Mucosa of descending colon (tissue), 3 donors: ENCODE measurements at regions not wholly inside any gene's neighbourhood (a gene's known extent, or its start where the extent isn't known, plus 50 kb on each side); places are given as distances from the start of the nearest gene placed in this dataset.

ENCODE experiments used
- ATAC-seq: fragments of 200-7000 bp; cut with Tn5 transposase; one replicate; pipeline ENCODE4 v1.9.1; 2020; ENCODE audit warnings: mild to moderate bottlenecking, moderate library complexity
- DNase-seq, 3 donors: peaks; one replicate each; pipeline ENCODE4 v3.0.0-alpha.2; 2020
- H3K36me3 ChIP-seq: fragments of 200-600 bp; one replicate; pipeline ENCODE4 v1.8.0; 2021; ENCODE audit warnings: low read depth, mild to moderate bottlenecking
- H3K4me1 ChIP-seq: fragments of 200-600 bp; one replicate; pipeline ENCODE4 v1.8.0; 2021; ENCODE audit warnings: low read depth, mild to moderate bottlenecking
- H3K4me3 ChIP-seq: fragments of 200-600 bp; one replicate; pipeline ENCODE4 v1.8.0; 2021; ENCODE audit warnings: mild to moderate bottlenecking
- H3K9me3 ChIP-seq: fragments of 200-600 bp; one replicate; pipeline ENCODE4 v1.8.0; 2021; ENCODE audit warnings: mild to moderate bottlenecking
- intact Hi-C, 2 donors: fragments of 100-400 bp; cut with DNase I in 1 of 2; cut with micrococcal nuclease in 1 of 2; formaldehyde crosslinking; loops; one replicate each; pipeline versions ENCODE4 v1.11.0 to v1.11.1; 2022; cut with DNase I, micrococcal nuclease
- TF ChIP-seq, protein P1 (sequence below): fragments of 200-600 bp; IDR thresholded peaks from one replicate; pipeline ENCODE4 v1.8.0; 2022; ENCODE audit warnings: antibody characterized with exemption, mild to moderate bottlenecking
- donor health status: DM: no; HTN: no; CAD: no; lungs with moderate emphysema.
- donor health status: DM: no; HTN: no; CAD: no.
- donor health status: DM: no; HTN: yes; CAD: no.

DNA sequence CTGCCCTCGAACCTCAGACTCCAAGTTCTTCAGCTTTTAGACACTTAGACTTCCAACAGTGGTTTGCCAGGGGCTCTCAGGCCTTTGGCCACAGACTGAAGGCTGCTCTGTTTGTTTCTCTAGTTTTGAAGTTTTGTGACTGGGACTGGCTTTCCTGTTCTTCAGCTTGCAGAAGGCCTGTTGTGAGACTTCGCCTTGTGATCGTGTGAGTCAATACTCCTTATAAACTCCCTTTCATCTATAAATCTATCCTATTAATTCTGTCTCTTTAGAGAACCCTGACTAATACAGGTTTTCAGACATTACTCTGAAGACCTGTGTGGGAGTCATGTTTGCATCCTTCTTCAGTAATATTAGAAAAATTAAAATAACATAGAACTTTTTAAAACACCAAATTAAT, 289.1 kb downstream of the RMST start:
- H3K4me3 ChIP-seq: no peak overlapping the region
- no peak for ATAC-seq

DNA sequence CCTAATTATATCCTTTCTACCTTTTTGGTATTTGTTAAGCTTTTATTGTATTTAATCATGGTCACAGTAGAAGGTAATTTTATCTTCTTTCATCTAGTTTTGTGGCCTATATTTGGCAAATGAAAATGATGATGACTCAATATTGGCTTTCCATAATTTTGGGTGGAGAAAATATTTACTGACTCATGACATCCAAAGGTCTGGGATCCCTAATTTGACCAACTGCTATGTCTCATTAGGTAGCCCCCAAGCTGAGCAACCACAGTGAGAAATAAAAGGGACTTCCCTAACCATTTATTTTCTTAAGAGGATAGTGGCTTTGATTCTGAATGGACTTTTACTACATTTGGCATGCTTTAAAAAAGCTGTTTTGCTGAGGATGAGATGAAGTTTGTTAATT, 289.5 kb downstream of the RMST start:
- TF ChIP-seq, protein P1, sequence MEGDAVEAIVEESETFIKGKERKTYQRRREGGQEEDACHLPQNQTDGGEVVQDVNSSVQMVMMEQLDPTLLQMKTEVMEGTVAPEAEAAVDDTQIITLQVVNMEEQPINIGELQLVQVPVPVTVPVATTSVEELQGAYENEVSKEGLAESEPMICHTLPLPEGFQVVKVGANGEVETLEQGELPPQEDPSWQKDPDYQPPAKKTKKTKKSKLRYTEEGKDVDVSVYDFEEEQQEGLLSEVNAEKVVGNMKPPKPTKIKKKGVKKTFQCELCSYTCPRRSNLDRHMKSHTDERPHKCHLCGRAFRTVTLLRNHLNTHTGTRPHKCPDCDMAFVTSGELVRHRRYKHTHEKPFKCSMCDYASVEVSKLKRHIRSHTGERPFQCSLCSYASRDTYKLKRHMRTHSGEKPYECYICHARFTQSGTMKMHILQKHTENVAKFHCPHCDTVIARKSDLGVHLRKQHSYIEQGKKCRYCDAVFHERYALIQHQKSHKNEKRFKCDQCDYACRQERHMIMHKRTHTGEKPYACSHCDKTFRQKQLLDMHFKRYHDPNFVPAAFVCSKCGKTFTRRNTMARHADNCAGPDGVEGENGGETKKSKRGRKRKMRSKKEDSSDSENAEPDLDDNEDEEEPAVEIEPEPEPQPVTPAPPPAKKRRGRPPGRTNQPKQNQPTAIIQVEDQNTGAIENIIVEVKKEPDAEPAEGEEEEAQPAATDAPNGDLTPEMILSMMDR: no peak
- DNase-seq: no peak
- Histone ChIP-seq H3K9me3 (peaks cover 20% of the 10 kb centered on the region), H3K4me1 (no peaks in the 10 kb centered on the region), H3K36me3 (no peaks in the 10 kb centered on the region), H3K4me3 (no peak overlapping the region)
- no peak for ATAC-seq
- intact Hi-C loops: no loop called here

More for the DNA sequence above, 289.1 kb downstream of the RMST start:
- TF ChIP-seq, protein P1: no peak
- H3K4me1 ChIP-seq: no peaks in the 10 kb centered on the region
- H3K36me3 ChIP-seq: no peaks in the 10 kb centered on the region
- DNase-seq: no peak
- intact Hi-C loops: no loop called here
- H3K9me3 ChIP-seq: peaks cover 20% of the 10 kb centered on the region

DNA sequence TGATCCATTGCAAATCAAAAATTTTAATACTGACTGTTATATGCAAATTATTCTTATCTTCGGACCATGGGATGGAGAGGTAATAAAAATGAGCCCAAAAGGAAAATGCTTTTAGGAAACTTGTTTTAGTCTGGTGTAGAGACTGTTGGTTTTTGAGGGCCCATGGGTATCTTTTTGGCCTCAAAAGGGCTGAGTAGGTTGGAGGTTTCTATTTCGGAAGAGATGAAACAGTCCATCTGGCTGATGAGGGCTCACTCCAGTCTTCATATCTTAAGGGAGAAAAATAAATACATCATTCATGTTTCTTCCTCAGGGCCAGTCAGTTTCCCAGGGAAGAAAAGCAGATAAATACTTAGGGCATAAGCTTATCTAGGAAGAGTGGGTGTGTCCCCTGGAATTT, 290.7 kb downstream of the RMST start:
- peaks cover 20% of the 10 kb centered on the region for H3K9me3 ChIP-seq
- no peak overlapping the region for H3K4me3 ChIP-seq
- TF ChIP-seq, protein P1: no peak
- H3K36me3 ChIP-seq: no peaks in the 10 kb centered on the region
- ATAC-seq (no peak), DNase-seq (no peak)
- no peaks in the 10 kb centered on the region for H3K4me1 ChIP-seq
- intact Hi-C loops: no loop called here

DNA sequence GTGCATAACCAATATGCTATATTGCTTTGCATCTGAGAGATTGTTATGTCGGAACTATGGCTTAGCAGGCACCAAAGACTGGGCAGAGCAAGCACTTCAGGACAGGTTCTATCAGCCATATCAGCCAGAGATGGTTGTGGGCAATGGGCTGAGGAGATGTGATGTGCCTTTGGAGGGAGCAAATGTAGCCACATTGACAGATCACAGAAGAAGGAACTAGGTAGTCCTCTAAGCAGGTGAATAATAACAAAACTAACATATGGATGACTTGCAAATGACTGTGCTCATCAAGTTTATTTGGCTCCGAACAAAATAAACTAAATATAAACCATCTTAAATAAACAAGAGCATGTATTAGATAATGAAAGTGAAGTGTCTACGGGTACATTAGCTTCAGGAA, 291.7 kb downstream of the RMST start:
- H3K4me1 ChIP-seq: no peaks in the 10 kb centered on the region
- H3K9me3 ChIP-seq: peaks cover 20% of the 10 kb centered on the region
- ATAC-seq: no peak
- DNase-seq: no peak
- intact Hi-C loops: no loop called here
- H3K4me3 ChIP-seq: no peak overlapping the region
- H3K36me3 ChIP-seq: no peaks in the 10 kb centered on the region
- TF ChIP-seq, protein P1: no peak

DNA sequence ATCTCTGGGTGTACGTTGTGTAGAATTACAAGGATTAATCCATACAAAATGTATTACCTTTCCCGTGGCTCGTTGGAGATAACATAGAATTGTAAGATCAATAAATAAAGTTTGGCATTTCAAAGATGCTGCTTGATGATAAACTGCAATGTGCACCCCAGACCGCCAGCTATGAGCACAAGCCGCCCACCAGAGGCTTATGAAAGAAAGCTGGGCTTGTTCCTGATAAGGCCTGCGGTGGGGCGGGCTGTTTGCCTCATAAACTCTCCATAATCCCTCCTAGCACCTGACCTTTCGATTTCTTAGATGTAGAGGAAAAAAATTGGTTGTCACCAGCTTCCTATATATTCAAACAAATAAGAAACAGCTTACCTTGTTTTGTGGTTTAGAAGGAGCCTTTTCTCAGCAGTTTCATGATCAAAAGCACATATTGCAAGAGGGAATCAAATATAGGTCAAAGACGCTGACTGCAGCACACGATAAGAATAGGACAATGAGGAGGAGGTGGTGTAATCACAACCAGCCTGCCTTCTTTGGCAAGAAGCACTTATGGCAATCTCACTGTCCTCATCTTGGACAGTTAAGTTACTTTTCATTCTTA, 293.6 kb downstream of the RMST start:
- DNase-seq: no peak
- Histone ChIP-seq H3K36me3 (no peaks in the 10 kb centered on the region), H3K9me3 (peaks cover 15% of the 10 kb centered on the region), H3K4me1 (no peaks in the 10 kb centered on the region), H3K4me3 (no peak overlapping the region)
- intact Hi-C loops: no loop called here
- ATAC-seq: no peak
- TF ChIP-seq, protein P1: no peak

DNA sequence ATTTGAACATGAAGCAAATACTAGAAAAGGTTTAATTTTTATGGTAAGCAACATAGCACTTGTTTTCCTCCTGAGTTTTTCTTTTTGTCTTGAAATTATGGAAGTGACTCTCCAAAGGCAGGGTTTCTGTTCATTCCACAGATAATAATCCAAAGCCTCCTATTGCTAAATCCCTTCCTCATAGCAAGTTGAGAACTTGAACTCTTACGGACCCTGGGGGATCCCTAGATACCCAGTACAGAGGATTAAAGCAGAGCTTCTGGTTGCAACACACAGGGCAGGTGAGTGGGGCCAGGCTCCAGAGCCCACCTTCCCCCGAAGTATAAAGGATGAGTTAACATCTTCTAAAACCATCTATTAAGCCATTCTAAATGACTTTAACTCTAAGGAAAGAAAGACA, 294.1 kb downstream of the RMST start:
- Histone ChIP-seq H3K36me3 (no peaks in the 10 kb centered on the region), H3K4me3 (no peak overlapping the region), H3K4me1 (no peaks in the 10 kb centered on the region), H3K9me3 (peaks cover 16% of the 10 kb centered on the region)
- TF ChIP-seq, protein P1: no peak
- ATAC-seq (no peak), DNase-seq (no peak)
- intact Hi-C loops: no loop called here
